ENCODE measurements at regions not wholly inside any gene's neighbourhood (a gene's known extent, or its start where the extent isn't known, plus 50 kb on each side); places are given as distances from the start of the nearest gene placed in this dataset.
A peak's percentile ranks its signal among the peaks of the same experiment; 100 is the strongest.

- no peak overlapping the region for H3K9ac ChIP-seq (ENCODE audit: low read length)
- no peak overlapping the region for H3K4me3 ChIP-seq (ENCODE audit: low read length)
- H3K4me1 ChIP-seq (ENCODE audit: control insufficient read depth, insufficient read depth, low read length): peaks cover 21% of the 10 kb centered on the region
These were observed 53.7 kb upstream of the TRAK1 start for GRCh38 chr3:42037318-42037945.

DNA sequence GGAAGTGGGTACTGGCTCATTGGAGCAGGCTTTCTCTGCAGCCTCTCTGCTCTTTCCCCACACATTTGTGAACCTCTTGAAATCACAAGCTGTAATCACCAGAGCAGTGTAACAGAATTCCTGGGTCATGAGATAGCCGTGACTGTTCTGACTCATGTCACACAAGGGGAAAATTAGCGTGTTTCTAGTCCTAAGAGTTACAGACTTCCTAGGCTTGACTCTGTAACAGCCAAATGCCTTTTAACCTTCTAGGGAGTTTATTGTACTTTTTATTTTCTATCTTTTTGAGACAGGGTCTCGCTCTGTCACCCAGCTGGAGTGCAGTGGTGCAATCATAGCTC is 54.7 kb upstream of the TRAK1 start:
- peaks cover 4% of the 10 kb centered on the region for H3K36me3 ChIP-seq (ENCODE audit: control insufficient read depth, insufficient read depth, low read length)
- H3K4me1 ChIP-seq (ENCODE audit: control insufficient read depth, insufficient read depth, low read length): peaks cover 29% of the 10 kb centered on the region
- no peaks in the 10 kb centered on the region for H3K9me3 ChIP-seq (ENCODE audit: control insufficient read depth, low read length)
- H3K9ac ChIP-seq (ENCODE audit: low read length): no peak overlapping the region
- no peak overlapping the region for H3K4me3 ChIP-seq (ENCODE audit: low read length)
- H3K27me3 ChIP-seq (ENCODE audit: control insufficient read depth, insufficient read depth, low read length): no peaks in the 10 kb centered on the region

More at GRCh38 chr3:42037318-42037945, 53.7 kb upstream of the TRAK1 start:
- no peaks in the 10 kb centered on the region for H3K27me3 ChIP-seq (ENCODE audit: control insufficient read depth, insufficient read depth, low read length)
- peaks cover 4% of the 10 kb centered on the region for H3K36me3 ChIP-seq (ENCODE audit: control insufficient read depth, insufficient read depth, low read length)
- H3K9me3 ChIP-seq (ENCODE audit: control insufficient read depth, low read length): no peaks in the 10 kb centered on the region

DNA sequence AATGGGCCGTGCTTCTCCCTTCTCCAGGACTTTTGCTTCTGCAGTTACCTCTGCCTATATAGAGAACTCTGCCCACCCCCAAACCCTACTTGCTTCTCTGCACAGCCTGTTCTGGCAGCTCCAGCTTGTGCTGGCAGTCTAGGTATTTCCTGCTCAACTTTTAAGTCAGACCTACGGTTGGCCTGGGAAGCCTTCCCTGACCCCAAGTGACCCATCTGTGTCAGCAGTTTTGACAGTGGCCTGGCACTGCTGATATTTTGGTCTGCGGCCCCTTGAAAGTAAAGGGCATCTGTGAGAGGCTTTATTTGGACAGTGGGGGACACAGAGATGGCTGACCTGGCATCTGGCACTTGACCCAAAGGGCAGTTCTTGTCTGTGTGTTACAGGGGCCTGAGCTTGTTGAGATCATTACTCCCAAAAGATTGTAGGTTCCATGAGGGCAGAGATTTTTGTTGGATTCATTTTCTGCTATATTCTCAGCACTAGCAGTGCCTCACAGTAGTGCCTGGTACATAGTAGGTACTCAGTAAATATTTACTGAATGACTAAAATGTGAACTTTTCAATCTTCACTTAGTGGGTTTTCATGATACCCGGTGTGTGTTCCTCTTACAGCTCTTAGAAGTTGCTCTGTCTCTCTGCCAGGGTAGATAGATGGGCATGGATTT is 55.2 kb upstream of the TRAK1 start:
- no peak overlapping the region for H3K9ac ChIP-seq (ENCODE audit: low read length)
- H3K36me3 ChIP-seq (ENCODE audit: control insufficient read depth, insufficient read depth, low read length): peaks cover 4% of the 10 kb centered on the region
- no peaks in the 10 kb centered on the region for H3K9me3 ChIP-seq (ENCODE audit: control insufficient read depth, low read length)
- H3K4me1 ChIP-seq (ENCODE audit: control insufficient read depth, insufficient read depth, low read length): peaks cover 29% of the 10 kb centered on the region
- H3K27me3 ChIP-seq (ENCODE audit: control insufficient read depth, insufficient read depth, low read length): no peaks in the 10 kb centered on the region
- H3K4me3 ChIP-seq (ENCODE audit: low read length): no peak overlapping the region

GRCh38 chr3:42035007-42035406 is 56.1 kb upstream of the TRAK1 start:
- H3K4me1 ChIP-seq (ENCODE audit: control insufficient read depth, insufficient read depth, low read length): peaks cover 29% of the 10 kb centered on the region
- H3K9me3 ChIP-seq (ENCODE audit: control insufficient read depth, low read length): no peaks in the 10 kb centered on the region
- no peak overlapping the region for H3K9ac ChIP-seq (ENCODE audit: low read length)
- peaks cover 4% of the 10 kb centered on the region for H3K36me3 ChIP-seq (ENCODE audit: control insufficient read depth, insufficient read depth, low read length)
- no peak overlapping the region for H3K4me3 ChIP-seq (ENCODE audit: low read length)
- no peaks in the 10 kb centered on the region for H3K27me3 ChIP-seq (ENCODE audit: control insufficient read depth, insufficient read depth, low read length)

GRCh38 chr3:42033741-42034140 is 57.4 kb upstream of the TRAK1 start:
- Histone ChIP-seq H3K4me3 (ENCODE audit: low read length) (no peak overlapping the region), H3K27me3 (ENCODE audit: control insufficient read depth, insufficient read depth, low read length) (no peaks in the 10 kb centered on the region), H3K9me3 (ENCODE audit: control insufficient read depth, low read length) (no peaks in the 10 kb centered on the region), H3K9ac (ENCODE audit: low read length) (no peak overlapping the region), H3K36me3 (ENCODE audit: control insufficient read depth, insufficient read depth, low read length) (peaks cover 4% of the 10 kb centered on the region), H3K4me1 (ENCODE audit: control insufficient read depth, insufficient read depth, low read length) (peaks cover 29% of the 10 kb centered on the region)

GRCh38 chr3:42032693-42033349 is 58.3 kb upstream of the TRAK1 start:
- Histone ChIP-seq H3K27me3 (ENCODE audit: control insufficient read depth, insufficient read depth, low read length) (no peaks in the 10 kb centered on the region), H3K9me3 (ENCODE audit: control insufficient read depth, low read length) (no peaks in the 10 kb centered on the region), H3K9ac (ENCODE audit: low read length) (no peak overlapping the region), H3K4me3 (ENCODE audit: low read length) (no peak overlapping the region), H3K4me1 (ENCODE audit: control insufficient read depth, insufficient read depth, low read length) (peaks cover 29% of the 10 kb centered on the region), H3K36me3 (ENCODE audit: control insufficient read depth, insufficient read depth, low read length) (peaks cover 9% of the 10 kb centered on the region)

- Histone ChIP-seq H3K9me3 (ENCODE audit: control insufficient read depth, low read length) (no peaks in the 10 kb centered on the region), H3K9ac (ENCODE audit: low read length) (no peak overlapping the region), H3K4me3 (ENCODE audit: low read length) (no peak overlapping the region), H3K27me3 (ENCODE audit: control insufficient read depth, insufficient read depth, low read length) (no peaks in the 10 kb centered on the region), H3K4me1 (ENCODE audit: control insufficient read depth, insufficient read depth, low read length) (peaks cover 29% of the 10 kb centered on the region), H3K36me3 (ENCODE audit: control insufficient read depth, insufficient read depth, low read length) (peaks cover 9% of the 10 kb centered on the region)
These were observed 59.2 kb upstream of the TRAK1 start for GRCh38 chr3:42031808-42032480.

GRCh38 chr3:42028474-42028873 is 62.7 kb upstream of the TRAK1 start:
- Histone ChIP-seq H3K4me1 (ENCODE audit: control insufficient read depth, insufficient read depth, low read length) (peaks cover 39% of the 10 kb centered on the region), H3K9me3 (ENCODE audit: control insufficient read depth, low read length) (no peaks in the 10 kb centered on the region), H3K27me3 (ENCODE audit: control insufficient read depth, insufficient read depth, low read length) (no peaks in the 10 kb centered on the region), H3K9ac (ENCODE audit: low read length) (no peak overlapping the region), H3K36me3 (ENCODE audit: control insufficient read depth, insufficient read depth, low read length) (peaks cover 5% of the 10 kb centered on the region), H3K4me3 (ENCODE audit: low read length) (no peak overlapping the region)

- H3K4me1 ChIP-seq (ENCODE audit: control insufficient read depth, insufficient read depth, low read length): peaks cover 44% of the 10 kb centered on the region
- H3K9ac ChIP-seq (ENCODE audit: low read length): no peak overlapping the region
- peaks cover 5% of the 10 kb centered on the region for H3K36me3 ChIP-seq (ENCODE audit: control insufficient read depth, insufficient read depth, low read length)
- H3K4me3 ChIP-seq (ENCODE audit: low read length): no peak overlapping the region
- H3K9me3 ChIP-seq (ENCODE audit: control insufficient read depth, low read length): no peaks in the 10 kb centered on the region
- H3K27me3 ChIP-seq (ENCODE audit: control insufficient read depth, insufficient read depth, low read length): no peaks in the 10 kb centered on the region
These were observed 63.6 kb upstream of the TRAK1 start for GRCh38 chr3:42027571-42027970.

- Histone ChIP-seq H3K4me1 (ENCODE audit: control insufficient read depth, insufficient read depth, low read length) (peaks cover 40% of the 10 kb centered on the region), H3K4me3 (ENCODE audit: low read length) (no peak overlapping the region), H3K36me3 (ENCODE audit: control insufficient read depth, insufficient read depth, low read length) (peaks cover 5% of the 10 kb centered on the region), H3K9ac (ENCODE audit: low read length) (peak overlapping the region; percentile 52), H3K9me3 (ENCODE audit: control insufficient read depth, low read length) (no peaks in the 10 kb centered on the region), H3K27me3 (ENCODE audit: control insufficient read depth, insufficient read depth, low read length) (no peaks in the 10 kb centered on the region)
These were observed 63.7 kb upstream of the ULK4 start for GRCh38 chr3:42025370-42026138.

DNA sequence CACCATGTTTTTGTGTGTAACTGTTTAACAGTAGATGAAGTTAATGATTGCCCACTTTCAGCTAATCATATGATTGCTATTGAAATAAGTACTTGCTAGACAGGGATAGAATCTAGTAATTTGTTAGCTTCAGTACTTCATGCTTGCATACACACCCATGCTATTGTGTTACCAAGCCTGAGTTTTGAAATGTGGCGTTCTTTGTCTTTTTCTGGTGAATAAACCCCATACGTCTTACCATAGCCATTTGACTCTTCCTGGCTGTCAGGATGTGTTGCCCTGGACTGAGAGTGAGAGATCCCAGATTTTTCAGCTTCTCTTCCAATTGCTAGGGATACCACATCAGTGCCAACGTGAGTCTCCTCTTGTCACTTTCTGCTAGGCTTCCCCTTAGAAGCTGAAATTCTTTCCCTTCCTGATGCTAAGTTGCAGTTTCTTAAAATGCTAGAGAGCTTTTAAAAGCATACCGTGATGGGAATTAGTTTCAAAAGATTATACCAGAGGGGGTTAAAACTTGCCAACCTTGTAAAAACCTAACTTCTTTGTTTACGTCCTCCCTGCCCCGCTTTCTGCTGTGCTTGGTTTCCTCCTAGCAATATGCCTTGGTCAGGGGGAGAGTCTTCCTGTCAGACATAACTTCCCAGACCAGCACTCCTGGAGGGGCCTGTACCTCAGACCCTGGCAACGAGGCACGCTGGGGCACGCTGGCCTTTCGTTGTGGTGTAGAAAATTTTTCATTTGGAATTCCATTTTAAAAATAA is 62.9 kb upstream of the ULK4 start:
- no peak overlapping the region for H3K4me3 ChIP-seq (ENCODE audit: low read length)
- no peaks in the 10 kb centered on the region for H3K27me3 ChIP-seq (ENCODE audit: control insufficient read depth, insufficient read depth, low read length)
- peaks cover 5% of the 10 kb centered on the region for H3K36me3 ChIP-seq (ENCODE audit: control insufficient read depth, insufficient read depth, low read length)
- H3K9ac ChIP-seq (ENCODE audit: low read length): peak overlapping the region; percentile 31
- peaks cover 44% of the 10 kb centered on the region for H3K4me1 ChIP-seq (ENCODE audit: control insufficient read depth, insufficient read depth, low read length)
- no peaks in the 10 kb centered on the region for H3K9me3 ChIP-seq (ENCODE audit: control insufficient read depth, low read length)
